K562 (cell line): ENCODE measurements at regions not wholly inside any gene's neighbourhood (a gene's known extent, or its start where the extent isn't known, plus 50 kb on each side); places are given as distances from the start of the nearest gene placed in this dataset.

Experiments
- ATAC-seq: fragments of 200-7000 bp; cut with Tn5 transposase; 3 replicates; pipeline ENCODE4 v1.9.1; 2020; ENCODE audit warnings: moderate library complexity
- BruUV-seq: library from RNA; stranded (reverse); fragments of 400-500 nt; replicated peaks from 2 replicates; lab custom pipeline; 2021; lab: Mats Ljungman, UMichigan
- CTCF ChIA-PET: fragments of 300-600 bp; formaldehyde crosslinking; extraction: SDS; loops from one replicate; lab custom pipeline; 2021; ENCODE audit warnings: low intra/inter-chr PET ratio; lab: Yijun Ruan, JAX
- POLR2A ChIA-PET: fragments of 300-600, 350-650 bp; sonication (Branson Sonifier 250); formaldehyde crosslinking; extraction: SDS; loops from one replicate; lab custom pipeline; 2021; ENCODE audit warnings: antibody characterized with exemption, inconsistent platforms; lab: Yijun Ruan, JAX
- DNase-seq, 4 experiments: peaks; one replicate each; pipeline versions ENCODE4 v3.0.0 to v3.0.0-alpha.2; 2011 to 2018; ENCODE audit warnings: low spot score in 3 of 4, mixed read lengths in 3 of 4; ENCODE audit errors: extremely low read depth in 1 of 4
- FAIRE-seq: peaks from 2 replicates; lab custom pipeline; 2011; peaks lifted over from hg19 to GRCh38; lab: Jason Lieb, UNC
- H2AFZ ChIP-seq: 2 replicates; pipeline ENCODE4 v1.6.0; 2011; ENCODE audit warnings: low read depth, low read length, control low read depth, inconsistent platforms
- H3K27ac ChIP-seq: fragments of 200-600 bp; 3 replicates; pipeline ENCODE4 v1.8.0; 2011; ENCODE audit warnings: low read depth, mild to moderate bottlenecking, control low read depth, inconsistent platforms, low read length, moderate library complexity, mixed read lengths; ENCODE audit errors: extremely low read depth
- H3K27me3 ChIP-seq, 2 experiments: fragments of 300-600 bp in 1 of 2; 2 replicates in 1 of 2; 3 replicates in 1 of 2; pipeline versions ENCODE4 v1.6.0 to v1.8.0; 2011; ENCODE audit warnings: inconsistent platforms in 2 of 2, low read length in 2 of 2, mild to moderate bottlenecking in 1 of 2, mixed read lengths in 1 of 2, moderate library complexity in 1 of 2; ENCODE audit not compliant: control insufficient read depth in 2 of 2, insufficient read depth in 2 of 2
- H3K36me3 ChIP-seq: fragments of 300-600 bp; 3 replicates; pipeline ENCODE4 v1.8.0; 2011; ENCODE audit warnings: mild to moderate bottlenecking, low read length, inconsistent platforms; ENCODE audit not compliant: control insufficient read depth, insufficient read depth
- H3K4me1 ChIP-seq, 2 experiments: fragments of 200-600 bp in 1 of 2; replicated peaks in 1 of 2; 2 replicates in 1 of 2; 3 replicates in 1 of 2; pipeline versions ENCODE4 v1.5.1 to v1.8.0; 2011; ENCODE audit warnings: inconsistent platforms in 2 of 2, low read length in 2 of 2, mild to moderate bottlenecking in 1 of 2, mixed read lengths in 1 of 2, moderate library complexity in 1 of 2; ENCODE audit not compliant: control insufficient read depth in 2 of 2, insufficient read depth in 2 of 2
- H3K4me2 ChIP-seq: 2 replicates; pipeline ENCODE4 v1.6.1; 2011; ENCODE audit warnings: low read length, control low read depth, inconsistent platforms, mixed read lengths; ENCODE audit not compliant: insufficient read depth
- H3K4me3 ChIP-seq: fragments of 200-600 bp; sonication (generic), shearing (Covaris generic); 2 replicates; pipeline ENCODE4 v1.5.1; 2016; ENCODE audit warnings: control low read depth, inconsistent platforms
- H3K79me2 ChIP-seq: fragments of 200-600 bp; 3 replicates; pipeline ENCODE4 v1.8.0; 2011; ENCODE audit warnings: low read length, inconsistent platforms; ENCODE audit not compliant: control insufficient read depth, insufficient read depth
- H3K9ac ChIP-seq, 2 experiments: 2 replicates each; pipeline versions ENCODE4 v1.6.0 to v1.6.1; 2011; ENCODE audit warnings: low read depth in 2 of 2, low read length in 2 of 2, control low read depth in 1 of 2, inconsistent platforms in 1 of 2, mild to moderate bottlenecking in 1 of 2, mixed read lengths in 1 of 2; ENCODE audit not compliant: insufficient read depth in 1 of 2
- H3K9me1 ChIP-seq: one replicate; pipeline ENCODE4 v1.6.0; 2011; ENCODE audit warnings: inconsistent platforms, mild to moderate bottlenecking, low read length, moderate library complexity; ENCODE audit not compliant: control insufficient read depth, insufficient read depth
- H3K9me3 ChIP-seq: replicated peaks from 2 replicates; pipeline ENCODE4 v1.5.1; 2011; ENCODE audit warnings: low read depth, low read length, inconsistent platforms; ENCODE audit not compliant: control insufficient read depth, insufficient read depth
- H4K20me1 ChIP-seq: replicated peaks from 2 replicates; pipeline ENCODE4 v1.6.1; 2011; ENCODE audit warnings: low read length, inconsistent platforms, mixed read lengths; ENCODE audit not compliant: control insufficient read depth, insufficient read depth
- ZNF3 ChIP-seq: fragments of 250-450 bp; sonication (Bioruptor Pico); IDR thresholded peaks from 2 replicates; pipeline ENCODE4 v1.5.0; 2021; ENCODE audit warnings: mild to moderate bottlenecking, moderate library complexity
- WGBS: fragments of 100-300 bp; shearing (Covaris generic); methylation state at CpG from one replicate; pipeline ENCODE4 v1.1.6; 2016; ENCODE audit warnings: low coverage, mixed read lengths; ENCODE audit not compliant: insufficient coverage; ENCODE audit errors: missing lambda C conversion rate; 5-methylcytosine and 5-hydroxymethylcytosine counted together
- in situ Hi-C: fragments of 300-500 bp; cut with MboI; formaldehyde crosslinking; loops from 4 replicates; pipeline ENCODE4 v1.15.0; 2018; ENCODE audit warnings: inconsistent platforms, mixed read lengths
- intact Hi-C: fragments of 100-400 bp; cut with micrococcal nuclease; formaldehyde crosslinking; loops from 2 replicates; pipeline ENCODE4 v1.14.2; 2022
- TF ChIP-seq, protein P1 (sequence below), 3 experiments: fragments of 200-800 bp in 1 of 3; fragments of 250-450 bp in 1 of 3; fragments of 450-650 bp in 1 of 3; sonication (Bioruptor Pico) in 1 of 3; sonication (Bioruptor generic) in 1 of 3; formaldehyde crosslinking in 1 of 3; IDR thresholded peaks; 2 replicates each; pipeline versions ENCODE4 v1.6.1 to v1.8.0; 2016 to 2022; ENCODE audit warnings: mild to moderate bottlenecking in 2 of 3, missing genetic modification characterization in 2 of 3, missing compliant biosample characterization in 1 of 3, moderate library complexity in 1 of 3
- TF ChIP-seq, protein P2 (sequence below): fragments of 450-650 bp; IDR thresholded peaks from 2 replicates; pipeline ENCODE4 v1.6.1; 2017; ENCODE audit warnings: antibody characterized with exemption

- no TSS peak for BruUV-seq
These were observed 206.7 kb upstream of the SULF2 start for GRCh38 chr20:47991875-47992488.

More at GRCh38 chr20:47991875-47992488, 206.7 kb upstream of the SULF2 start:
- TF ChIP-seq, protein P1, sequence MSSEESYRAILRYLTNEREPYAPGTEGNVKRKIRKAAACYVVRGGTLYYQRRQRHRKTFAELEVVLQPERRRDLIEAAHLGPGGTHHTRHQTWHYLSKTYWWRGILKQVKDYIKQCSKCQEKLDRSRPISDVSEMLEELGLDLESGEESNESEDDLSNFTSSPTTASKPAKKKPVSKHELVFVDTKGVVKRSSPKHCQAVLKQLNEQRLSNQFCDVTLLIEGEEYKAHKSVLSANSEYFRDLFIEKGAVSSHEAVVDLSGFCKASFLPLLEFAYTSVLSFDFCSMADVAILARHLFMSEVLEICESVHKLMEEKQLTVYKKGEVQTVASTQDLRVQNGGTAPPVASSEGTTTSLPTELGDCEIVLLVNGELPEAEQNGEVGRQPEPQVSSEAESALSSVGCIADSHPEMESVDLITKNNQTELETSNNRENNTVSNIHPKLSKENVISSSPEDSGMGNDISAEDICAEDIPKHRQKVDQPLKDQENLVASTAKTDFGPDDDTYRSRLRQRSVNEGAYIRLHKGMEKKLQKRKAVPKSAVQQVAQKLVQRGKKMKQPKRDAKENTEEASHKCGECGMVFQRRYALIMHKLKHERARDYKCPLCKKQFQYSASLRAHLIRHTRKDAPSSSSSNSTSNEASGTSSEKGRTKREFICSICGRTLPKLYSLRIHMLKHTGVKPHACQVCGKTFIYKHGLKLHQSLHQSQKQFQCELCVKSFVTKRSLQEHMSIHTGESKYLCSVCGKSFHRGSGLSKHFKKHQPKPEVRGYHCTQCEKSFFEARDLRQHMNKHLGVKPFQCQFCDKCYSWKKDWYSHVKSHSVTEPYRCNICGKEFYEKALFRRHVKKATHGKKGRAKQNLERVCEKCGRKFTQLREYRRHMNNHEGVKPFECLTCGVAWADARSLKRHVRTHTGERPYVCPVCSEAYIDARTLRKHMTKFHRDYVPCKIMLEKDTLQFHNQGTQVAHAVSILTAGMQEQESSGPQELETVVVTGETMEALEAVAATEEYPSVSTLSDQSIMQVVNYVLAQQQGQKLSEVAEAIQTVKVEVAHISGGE (CRISPR knock-in tag; IDR thresholded peaks at IDR 0.05), result 0 out of 6 replicates have a peak, but pooled peaks of 1 of the 3 experiments have one; percentile 5
- TF ChIP-seq, protein P2, sequence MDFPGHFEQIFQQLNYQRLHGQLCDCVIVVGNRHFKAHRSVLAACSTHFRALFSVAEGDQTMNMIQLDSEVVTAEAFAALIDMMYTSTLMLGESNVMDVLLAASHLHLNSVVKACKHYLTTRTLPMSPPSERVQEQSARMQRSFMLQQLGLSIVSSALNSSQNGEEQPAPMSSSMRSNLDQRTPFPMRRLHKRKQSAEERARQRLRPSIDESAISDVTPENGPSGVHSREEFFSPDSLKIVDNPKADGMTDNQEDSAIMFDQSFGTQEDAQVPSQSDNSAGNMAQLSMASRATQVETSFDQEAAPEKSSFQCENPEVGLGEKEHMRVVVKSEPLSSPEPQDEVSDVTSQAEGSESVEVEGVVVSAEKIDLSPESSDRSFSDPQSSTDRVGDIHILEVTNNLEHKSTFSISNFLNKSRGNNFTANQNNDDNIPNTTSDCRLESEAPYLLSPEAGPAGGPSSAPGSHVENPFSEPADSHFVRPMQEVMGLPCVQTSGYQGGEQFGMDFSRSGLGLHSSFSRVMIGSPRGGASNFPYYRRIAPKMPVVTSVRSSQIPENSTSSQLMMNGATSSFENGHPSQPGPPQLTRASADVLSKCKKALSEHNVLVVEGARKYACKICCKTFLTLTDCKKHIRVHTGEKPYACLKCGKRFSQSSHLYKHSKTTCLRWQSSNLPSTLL, result no peak
- TF ChIP-seq ZNF3 (CRISPR knock-in tag), result no peak
- TF ChIP-seq, all 486 proteins: peak for 1
- no peaks in the 10 kb centered on the region for H3K36me3 ChIP-seq
- no peak for DNase-seq
- in situ Hi-C loops (no loop called here), intact Hi-C loops (no loop called here)
- no peaks in the 10 kb centered on the region; the same call in 1 of the 2 replicates for H4K20me1 ChIP-seq
- no peaks in the 10 kb centered on the region for H3K9me1 ChIP-seq
- no peaks in the 10 kb centered on the region for H3K9me3 ChIP-seq
- CTCF ChIA-PET, result no interaction called here
- no peaks in the 10 kb centered on the region for H3K79me2 ChIP-seq
- ATAC-seq, result no peak
- no peak overlapping the region for H3K4me3 ChIP-seq
- H3K27ac ChIP-seq, result no peak overlapping the region
- no peak overlapping the region for H3K4me2 ChIP-seq
- H3K4me1 ChIP-seq, result no peaks in the 10 kb centered on the region
- WGBS, result under 1% methylated on average over 9 of the region's 9 CpGs
- H3K27me3 ChIP-seq, result peaks cover 0 to 7% of the 10 kb centered on the region in 2 experiments; a peak in 1 of 5 replicates
- POLR2A ChIA-PET, result no interaction called here
- no peak overlapping the region for H3K9ac ChIP-seq
- no peak for FAIRE-seq
- H2AFZ ChIP-seq, result no peak overlapping the region
